ENCODE measurements at regions not wholly inside any gene's neighbourhood (a gene's known extent, or its start where the extent isn't known, plus 50 kb on each side); places are given as distances from the start of the nearest gene placed in this dataset.

- no peak for TF ChIP-seq POLR2A (IDR thresholded peaks at IDR 0.05; ENCODE audit: low read depth, low read length)
- no peak for TF ChIP-seq TAF1 (IDR thresholded peaks at IDR 0.05; ENCODE audit: low read depth, low read length)
Measured at GRCh38 chr3:88416436-88416835, 266.7 kb downstream of the C3orf38 start.

Measured in GM12891 (cell line).